SK-N-MC (cell line): ENCODE measurements at regions not wholly inside any gene's neighbourhood (a gene's known extent, or its start where the extent isn't known, plus 50 kb on each side); places are given as distances from the start of the nearest gene placed in this dataset.

ENCODE experiments used
- EZH2 ChIP-seq: fragments of 200-600 bp; sonication (generic); IDR thresholded peaks from one replicate; pipeline ENCODE4 v1.6.1; 2017; ENCODE audit warnings: antibody characterized with exemption
- FOXP2 ChIP-seq: optimal IDR thresholded peaks from 2 replicates; pipeline ENCODE3; 2011; ENCODE audit warnings: mild to moderate bottlenecking, moderate library complexity; ENCODE audit not compliant: insufficient read depth; ENCODE audit errors: extremely low read length, control extremely low read depth
- POLR2AphosphoS5 ChIP-seq: IDR thresholded peaks from 2 replicates; pipeline ENCODE4 v1.6.1; 2012; ENCODE audit warnings: mild to moderate bottlenecking, low read depth, low read length, borderline replicate concordance

- TF ChIP-seq EZH2 (no peak), POLR2AphosphoS5 (no peak), FOXP2 (no peak)
These were observed 895.2 kb upstream of the ZEB2 start for GRCh38 chr2:145415151-145415550.
